ENCODE measurements at regions not wholly inside any gene's neighbourhood (a gene's known extent, or its start where the extent isn't known, plus 50 kb on each side); places are given as distances from the start of the nearest gene placed in this dataset.
"Not testable (repeated sequence)": the region's sequence is repeated elsewhere in the genome, so short reads cannot be mapped to it uniquely, and the experiment has no call there.

DNA sequence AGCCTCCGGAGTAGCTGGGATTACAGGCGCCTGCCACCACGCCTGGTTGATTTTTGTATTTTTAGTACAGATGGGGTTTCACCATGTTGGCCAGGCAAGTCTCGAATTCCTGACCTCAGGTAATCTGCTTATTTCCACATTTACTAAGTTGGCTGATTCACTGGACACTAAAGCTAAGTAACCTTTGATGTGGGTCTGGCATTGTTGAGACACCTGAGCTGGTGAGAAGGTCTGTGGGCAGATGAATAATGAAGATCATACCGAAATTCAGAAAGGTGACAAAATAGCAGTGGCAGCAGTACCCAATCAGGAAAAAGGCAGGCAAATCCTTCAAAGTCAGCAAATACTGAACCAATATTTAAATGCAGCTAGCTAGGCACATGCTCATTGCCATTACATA, 210.6 kb upstream of the ZNF608 start:
- in situ Hi-C loops (cut with MboI; ENCODE audit: low sequenced_read_pairs), result no loop called here

GRCh38 chr5:124960266-124960665, 213.8 kb upstream of the ZNF608 start:
- in situ Hi-C loops (cut with MboI; ENCODE audit: low sequenced_read_pairs), result no loop called here

- in situ Hi-C loops (cut with MboI; ENCODE audit: low sequenced_read_pairs), result no loop called here
Observed at GRCh38 chr5:124961521-124961920, 215.1 kb upstream of the ZNF608 start.

DNA sequence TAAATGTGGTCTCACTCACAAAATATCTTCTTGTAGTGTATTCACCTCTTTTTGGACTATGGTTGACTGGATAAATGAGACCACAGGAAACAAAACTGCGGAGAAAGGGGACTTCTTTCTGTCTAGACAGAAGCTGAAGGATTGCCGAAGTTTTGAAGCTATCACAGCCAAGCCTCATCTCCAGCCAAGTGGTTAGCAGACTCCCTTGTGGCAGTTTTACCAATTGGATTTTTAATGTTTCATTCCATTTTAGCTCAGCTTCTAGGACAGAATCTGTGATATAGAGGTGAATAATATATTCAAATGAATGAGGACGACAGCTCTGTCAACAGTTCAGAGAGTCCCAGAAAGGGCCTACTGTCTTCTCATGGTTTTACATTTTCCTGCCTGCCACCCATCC, 215.7 kb upstream of the ZNF608 start:
- in situ Hi-C loops (cut with MboI; ENCODE audit: low sequenced_read_pairs), result no loop called here

DNA sequence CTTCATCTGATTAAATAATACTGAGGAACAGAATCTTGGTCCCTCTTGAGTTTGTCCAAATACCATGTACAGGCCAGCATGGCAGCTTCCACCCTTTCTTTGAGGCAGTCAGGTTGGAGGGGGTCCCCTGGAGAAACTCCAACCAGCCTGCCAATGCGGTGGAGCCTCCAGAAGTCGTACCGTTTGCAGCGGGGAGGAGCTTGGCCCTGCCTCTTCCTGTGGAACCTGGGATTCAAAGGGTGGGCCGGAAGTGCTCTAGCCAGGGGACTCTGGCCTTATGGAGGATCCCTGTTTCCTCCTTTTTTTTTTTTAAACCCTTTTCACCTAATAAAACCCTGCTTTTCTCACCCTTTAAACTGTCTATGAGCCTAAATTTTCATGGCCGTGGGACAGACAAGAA, 216.3 kb upstream of the ZNF608 start:
- in situ Hi-C loops (cut with MboI; ENCODE audit: low sequenced_read_pairs), result no loop called here

- in situ Hi-C loops (cut with MboI; ENCODE audit: low sequenced_read_pairs), result no loop called here
Observed at GRCh38 chr5:124963236-124963919, 216.9 kb upstream of the ZNF608 start.

DNA sequence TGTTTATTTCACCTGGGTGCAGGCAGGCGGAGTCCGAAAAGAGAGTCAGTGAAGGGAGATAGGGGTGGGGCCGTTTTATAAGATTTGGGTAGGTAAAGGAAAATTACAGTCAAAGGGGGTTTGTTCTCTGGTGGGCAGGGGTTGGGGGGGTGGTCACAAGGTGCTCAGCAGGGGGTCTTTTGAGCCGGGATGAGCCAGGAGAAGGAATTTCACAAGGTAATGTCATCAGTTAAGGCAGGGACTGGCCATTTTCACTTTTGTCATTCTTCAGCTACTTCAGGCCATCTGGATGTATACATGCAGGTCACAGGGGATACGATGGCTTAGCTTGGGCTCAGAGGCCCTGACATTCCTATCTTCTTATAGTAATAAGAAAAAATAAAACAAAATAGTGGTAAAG, 220.3 kb upstream of the ZNF608 start:
- in situ Hi-C loops (cut with MboI; ENCODE audit: low sequenced_read_pairs), result not testable (repeated sequence)

DNA sequence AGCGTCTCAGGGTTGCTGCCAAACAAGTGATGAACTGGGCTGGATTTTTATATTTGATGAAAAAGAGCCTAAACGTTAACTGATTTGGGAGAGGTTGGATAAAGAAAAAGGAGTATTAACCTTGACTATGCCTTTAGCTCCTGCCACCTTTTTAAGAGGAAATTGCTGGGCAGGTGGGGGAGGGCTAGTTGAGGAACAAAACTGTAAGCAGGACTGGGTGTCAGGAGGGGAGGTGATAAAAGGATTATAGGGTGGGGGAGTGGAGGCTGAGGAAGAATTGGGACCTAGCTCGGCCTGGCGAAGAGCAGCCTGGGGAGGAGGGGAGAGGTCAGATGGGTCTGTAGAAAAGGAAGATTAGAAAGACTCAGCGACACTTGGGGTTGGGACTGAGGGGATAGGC, 223.9 kb upstream of the ZNF608 start:
- in situ Hi-C loops (cut with MboI; ENCODE audit: low sequenced_read_pairs), result not testable (repeated sequence)

DNA sequence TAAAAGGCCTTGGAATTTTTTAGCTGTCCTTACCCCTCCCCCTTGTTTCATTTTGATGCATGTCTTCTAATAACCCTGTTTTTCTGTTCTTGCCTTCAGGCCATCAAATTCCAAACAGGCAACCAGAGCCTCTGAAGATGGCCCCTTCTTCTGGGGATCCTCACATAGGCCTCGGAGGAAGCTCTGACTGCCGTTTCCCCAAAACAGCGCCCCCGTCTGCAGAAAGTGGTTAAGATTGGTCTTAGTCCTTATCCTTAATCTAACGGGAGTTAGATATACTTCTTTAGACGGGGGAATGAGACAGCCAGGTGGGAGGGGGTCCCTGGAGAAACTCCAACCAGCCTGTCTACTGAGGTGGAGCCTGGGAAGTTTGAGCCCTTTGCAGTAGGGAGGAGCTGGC, 226.3 kb upstream of the ZNF608 start:
- in situ Hi-C loops (cut with MboI; ENCODE audit: low sequenced_read_pairs), result no loop called here

DNA sequence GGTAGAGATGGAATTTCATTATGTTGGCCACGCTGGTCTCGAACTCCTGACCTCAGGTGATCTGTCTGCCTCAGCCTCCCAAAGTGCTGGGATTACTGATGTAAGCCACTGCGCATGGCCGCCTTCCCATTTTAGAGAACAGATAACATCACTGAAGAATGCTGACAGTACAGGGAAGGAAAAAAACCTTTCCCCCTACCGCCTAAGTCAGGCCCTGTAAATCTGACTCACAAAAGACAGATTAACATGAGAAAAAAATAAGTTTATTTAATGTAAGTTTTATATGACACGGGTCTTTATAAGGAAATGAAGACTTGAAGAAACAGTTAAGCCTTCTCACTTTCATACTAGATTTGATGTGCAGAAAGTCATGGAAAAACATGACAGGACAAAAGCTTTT, 227.2 kb upstream of the ZNF608 start:
- in situ Hi-C loops (cut with MboI; ENCODE audit: low sequenced_read_pairs), result no loop called here

DNA sequence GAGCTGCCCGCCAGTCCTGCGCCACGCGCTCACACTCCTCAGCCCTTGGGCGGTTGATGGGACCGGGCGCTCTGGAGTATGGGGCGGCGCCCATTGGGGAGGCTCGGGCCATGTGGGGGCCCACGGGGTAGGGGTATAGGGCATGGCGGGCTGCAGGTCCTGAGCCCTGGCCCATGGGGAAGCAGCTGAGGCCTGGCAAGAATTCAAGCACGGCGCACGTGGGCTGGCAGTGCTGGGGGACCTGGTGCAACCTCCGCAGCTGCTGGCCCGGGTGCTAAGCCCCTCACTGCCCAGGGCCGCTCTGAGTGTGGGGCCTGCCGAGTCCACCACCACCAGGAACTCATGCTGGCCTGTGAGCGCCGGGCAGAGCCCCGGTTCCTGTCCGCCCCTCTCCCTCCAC, 229.6 kb upstream of the ZNF608 start:
- in situ Hi-C loops (cut with MboI; ENCODE audit: low sequenced_read_pairs), result no loop called here

GRCh38 chr5:124979251-124979650, 232.8 kb upstream of the ZNF608 start:
- in situ Hi-C loops (cut with MboI; ENCODE audit: low sequenced_read_pairs), result no loop called here

DNA sequence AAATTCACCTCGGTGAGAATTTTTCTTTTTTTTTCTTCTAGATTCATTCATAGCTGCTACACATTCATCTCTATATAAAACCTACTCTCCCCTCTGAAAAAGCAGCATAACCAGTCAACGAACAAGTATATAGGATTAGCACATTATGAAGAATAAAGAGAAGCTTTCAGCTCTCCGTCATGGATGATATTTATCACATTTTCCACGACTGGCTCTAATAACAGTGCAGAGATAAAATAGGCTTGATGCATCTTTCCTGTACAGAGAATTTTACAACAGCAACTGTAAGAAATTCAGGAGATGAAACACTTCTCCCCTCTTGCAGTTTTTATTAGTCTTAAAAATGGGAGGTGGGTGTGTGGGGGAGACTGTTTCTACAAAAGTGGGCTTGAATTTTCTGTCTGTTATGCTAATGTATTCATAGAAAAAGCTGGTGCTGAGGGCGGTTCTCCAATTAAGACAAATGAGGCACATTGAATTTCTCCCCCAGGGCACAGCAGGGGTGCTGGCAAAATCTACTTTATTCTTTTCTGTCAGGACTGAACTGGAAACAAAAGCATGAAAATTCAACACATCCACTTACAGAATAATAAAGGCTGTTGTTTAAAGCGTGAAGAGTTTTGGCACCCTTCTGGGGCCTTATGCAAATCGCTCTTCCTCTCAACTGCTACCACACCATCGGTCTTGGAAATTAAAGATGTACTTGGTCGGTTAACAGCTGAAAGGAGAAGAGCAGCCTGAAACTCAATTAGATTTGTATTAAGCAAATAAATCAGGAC, 233.9 kb upstream of the ZNF608 start:
- in situ Hi-C loops (cut with MboI; ENCODE audit: low sequenced_read_pairs), result no loop called here

DNA sequence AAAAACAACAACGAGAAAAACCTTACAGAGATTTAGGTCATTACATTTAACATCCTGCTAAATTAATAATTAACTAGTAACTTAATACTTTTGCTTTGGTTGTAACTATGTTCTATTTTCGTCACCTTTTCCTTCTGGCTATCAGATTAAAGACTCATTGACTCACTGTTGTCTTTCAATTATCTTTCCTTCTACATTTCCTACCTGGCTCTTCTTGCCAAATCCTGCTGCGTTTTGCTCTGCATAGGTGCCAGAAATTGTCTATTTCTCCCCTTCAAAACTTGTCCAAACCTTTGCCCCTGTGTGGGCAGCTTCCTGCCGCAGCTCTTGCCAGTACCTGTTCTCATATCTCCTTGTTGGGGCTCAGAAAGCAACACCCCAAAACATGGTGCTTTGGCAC, 235.5 kb upstream of the ZNF608 start:
- in situ Hi-C loops (cut with MboI; ENCODE audit: low sequenced_read_pairs), result no loop called here

DNA sequence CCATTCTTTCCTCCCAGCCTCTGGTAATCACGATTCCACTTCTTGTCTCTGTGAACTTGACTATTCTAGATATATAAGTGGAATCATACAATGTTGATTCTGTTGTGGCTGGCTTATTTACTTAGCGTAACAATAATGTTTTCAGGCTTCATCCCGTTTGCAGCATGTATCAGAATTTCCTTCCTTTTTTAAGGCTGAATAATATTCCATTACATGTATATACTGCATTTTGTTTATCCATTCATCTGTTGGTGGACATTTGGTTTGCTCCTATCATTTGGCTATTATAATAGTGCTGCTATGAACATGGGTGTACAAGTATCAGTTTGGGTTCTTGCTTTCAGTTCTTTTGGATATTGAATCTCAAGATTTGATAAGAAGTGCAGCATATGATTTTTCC, 239.7 kb upstream of the ZNF608 start:
- in situ Hi-C loops (cut with MboI; ENCODE audit: low sequenced_read_pairs), result no loop called here

GRCh38 chr5:124986667-124987066, 240.2 kb upstream of the ZNF608 start:
- in situ Hi-C loops (cut with MboI; ENCODE audit: low sequenced_read_pairs), result no loop called here

DNA sequence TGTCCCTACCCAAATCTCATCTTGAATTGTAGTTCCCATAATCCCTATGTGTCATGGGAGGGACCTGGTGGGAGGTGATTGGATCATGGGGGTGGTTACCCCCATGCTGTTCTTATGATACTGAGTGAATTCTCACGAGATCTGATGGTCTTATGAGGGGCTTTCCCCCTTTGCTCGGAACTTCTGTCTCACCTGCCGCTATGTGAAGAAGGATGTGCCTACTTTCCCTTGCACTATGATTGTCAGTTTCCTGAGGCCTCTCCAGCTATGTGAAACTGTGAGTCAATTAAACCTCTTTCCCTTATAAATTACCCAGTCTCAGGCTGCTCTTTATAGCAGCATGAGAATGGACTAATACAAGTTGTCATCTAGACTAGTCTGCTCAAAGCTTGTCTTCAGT, 241.3 kb upstream of the ZNF608 start:
- in situ Hi-C loops (cut with MboI; ENCODE audit: low sequenced_read_pairs), result not testable (repeated sequence)

DNA sequence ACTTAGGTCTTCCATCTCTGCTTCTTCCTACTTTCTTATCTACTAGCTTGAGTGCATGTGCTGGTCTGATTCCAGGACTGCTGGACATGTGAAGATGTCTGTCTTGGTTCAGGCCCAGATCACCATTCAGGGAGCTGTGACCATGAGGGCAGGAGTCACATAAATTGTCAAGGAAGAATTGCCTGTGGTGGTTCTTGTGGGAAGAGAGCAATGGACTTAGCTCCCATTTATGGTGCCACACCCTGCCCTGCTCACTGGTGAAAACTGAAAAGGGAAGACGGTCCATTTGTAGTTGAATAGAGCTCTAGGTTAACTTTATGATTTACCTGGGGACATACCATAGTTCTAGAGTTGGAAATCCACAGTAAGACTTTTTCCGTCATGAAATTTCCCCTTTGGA, 244.3 kb upstream of the ZNF608 start:
- in situ Hi-C loops (cut with MboI; ENCODE audit: low sequenced_read_pairs), result no loop called here

- in situ Hi-C loops (cut with MboI; ENCODE audit: low sequenced_read_pairs), result no loop called here
Observed at GRCh38 chr5:124995421-124995820, 249.0 kb upstream of the ZNF608 start.

DNA sequence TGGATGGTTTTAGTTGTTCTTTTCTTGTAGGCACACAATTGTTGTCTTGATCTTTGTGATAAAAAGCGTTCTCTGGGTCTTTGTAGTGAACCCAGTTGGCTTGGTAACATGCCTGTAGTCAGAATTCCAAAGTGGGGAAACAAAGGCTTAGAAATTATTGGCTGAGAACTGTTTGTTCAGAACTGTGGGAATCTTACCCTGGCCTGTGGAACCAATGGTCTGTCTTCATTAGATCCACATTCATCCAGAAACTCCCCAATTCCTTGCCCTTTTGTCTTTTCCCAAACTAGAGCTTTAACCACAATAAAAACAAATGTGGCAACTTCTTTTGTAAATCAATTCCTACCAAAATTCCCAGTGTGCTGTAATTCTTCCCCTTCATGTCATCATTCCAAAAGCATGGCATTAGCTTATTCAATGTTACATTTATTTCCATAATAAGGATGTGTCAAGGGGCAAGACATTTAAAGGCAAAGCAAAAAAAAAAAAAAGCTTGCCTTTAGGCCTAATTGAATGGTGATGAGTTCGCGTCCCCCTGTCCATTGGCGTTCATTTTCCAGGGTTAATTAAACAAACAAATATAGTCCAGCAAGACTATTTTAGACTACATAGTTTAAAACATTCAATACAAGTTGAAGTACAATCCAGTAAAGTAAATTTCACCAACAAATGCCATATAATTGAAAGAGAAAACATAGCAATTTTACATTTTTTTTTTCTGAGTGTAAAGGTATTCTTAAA, 249.8 kb upstream of the ZNF608 start:
- in situ Hi-C loops (cut with MboI; ENCODE audit: low sequenced_read_pairs), result no loop called here

DNA sequence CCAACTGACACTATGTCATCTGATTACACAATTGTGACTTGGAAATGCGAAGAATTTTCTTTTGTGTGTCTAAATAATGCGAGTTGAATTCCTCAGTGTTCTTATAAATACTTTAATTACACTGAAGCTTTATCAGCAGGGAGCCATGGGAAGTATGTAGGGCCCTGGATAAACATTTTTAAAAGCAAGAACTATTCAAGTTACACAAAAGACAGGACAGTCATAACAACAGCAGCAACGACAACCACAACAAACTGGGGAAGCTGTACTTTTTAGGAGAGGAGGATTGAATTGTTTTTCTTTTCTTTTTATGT, 250.3 kb upstream of the ZNF608 start:
- in situ Hi-C loops (cut with MboI; ENCODE audit: low sequenced_read_pairs), result no loop called here
